DOHH2 (cell line): ENCODE measurements at regions not wholly inside any gene's neighbourhood (a gene's known extent, or its start where the extent isn't known, plus 50 kb on each side); places are given as distances from the start of the nearest gene placed in this dataset.

Source experiments
- H3F3A ChIP-seq: fragments of 200-600 bp; sonication (generic), shearing (Covaris generic); 2 replicates; pipeline ENCODE4 v1.6.0; 2016; ENCODE audit warnings: antibody characterized with exemption, mild to moderate bottlenecking; ENCODE audit not compliant: control insufficient read depth, insufficient read depth
- H3K27ac ChIP-seq: fragments of 200-600 bp; sonication (generic); 2 replicates; pipeline ENCODE4 v1.5.1; 2014; ENCODE audit warnings: low read depth, mild to moderate bottlenecking, low read length, moderate library complexity
- H3K27me3 ChIP-seq: fragments of 200-600 bp; sonication (generic); 2 replicates; pipeline ENCODE4 v1.6.1; 2014; ENCODE audit warnings: mild to moderate bottlenecking, low read length, mixed read lengths; ENCODE audit not compliant: control insufficient read depth
- H3K36me3 ChIP-seq: fragments of 200-600 bp; sonication (generic); 2 replicates; pipeline ENCODE4 v1.6.1; 2014; ENCODE audit warnings: mild to moderate bottlenecking, low read length, moderate library complexity, mixed read lengths; ENCODE audit not compliant: control insufficient read depth
- H3K4me1 ChIP-seq: fragments of 200-600 bp; sonication (generic); 2 replicates; pipeline ENCODE4 v1.6.1; 2014; ENCODE audit warnings: mild to moderate bottlenecking, low read length, mixed read lengths; ENCODE audit not compliant: control insufficient read depth
- H3K4me2 ChIP-seq: fragments of 200-600 bp; sonication (generic); 2 replicates; pipeline ENCODE4 v1.6.0; 2014; ENCODE audit warnings: mild to moderate bottlenecking, low read length, moderate library complexity
- H3K4me3 ChIP-seq: fragments of 200-600 bp; sonication (generic); 2 replicates; pipeline ENCODE4 v1.5.1; 2014; ENCODE audit warnings: mild to moderate bottlenecking, low read length, mixed read lengths
- H3K79me2 ChIP-seq: fragments of 200-600 bp; sonication (generic); 2 replicates; pipeline ENCODE4 v1.6.1; 2014; ENCODE audit warnings: mild to moderate bottlenecking, low read length, mixed read lengths; ENCODE audit not compliant: control insufficient read depth
- H3K9me2 ChIP-seq: fragments of 200-600 bp; sonication (generic); replicated peaks from 2 replicates; pipeline ENCODE4 v1.6.1; 2014; ENCODE audit warnings: mild to moderate bottlenecking, low read length, mixed read lengths; ENCODE audit not compliant: control insufficient read depth
- H3K9me3 ChIP-seq: fragments of 200-600 bp; sonication (generic); 2 replicates; pipeline ENCODE4 v1.6.1; 2014; ENCODE audit warnings: antibody characterized with exemption, low read length, mixed read lengths; ENCODE audit not compliant: control insufficient read depth, insufficient read depth
- H4K20me1 ChIP-seq: fragments of 200-600 bp; sonication (generic); 2 replicates; pipeline ENCODE4 v1.6.0; 2014; ENCODE audit warnings: low read depth, mild to moderate bottlenecking, antibody characterized with exemption, low read length, moderate library complexity; ENCODE audit not compliant: control insufficient read depth, insufficient read depth
- EZH2phosphoT487 ChIP-seq: fragments of 200-600 bp; sonication (generic); IDR thresholded peaks from 2 replicates; pipeline ENCODE4 v1.6.1; 2017; ENCODE audit warnings: borderline replicate concordance, mild to moderate bottlenecking, antibody characterized with exemption, low read length, moderate library complexity, mixed read lengths
- TF ChIP-seq, protein P1 (sequence below): fragments of 200-600 bp; sonication (generic); IDR thresholded peaks from one replicate; pipeline ENCODE4 v1.5.1; 2014; ENCODE audit warnings: antibody characterized with exemption, mild to moderate bottlenecking, low read depth, low read length; ENCODE audit not compliant: poor library complexity, severe bottlenecking

DNA sequence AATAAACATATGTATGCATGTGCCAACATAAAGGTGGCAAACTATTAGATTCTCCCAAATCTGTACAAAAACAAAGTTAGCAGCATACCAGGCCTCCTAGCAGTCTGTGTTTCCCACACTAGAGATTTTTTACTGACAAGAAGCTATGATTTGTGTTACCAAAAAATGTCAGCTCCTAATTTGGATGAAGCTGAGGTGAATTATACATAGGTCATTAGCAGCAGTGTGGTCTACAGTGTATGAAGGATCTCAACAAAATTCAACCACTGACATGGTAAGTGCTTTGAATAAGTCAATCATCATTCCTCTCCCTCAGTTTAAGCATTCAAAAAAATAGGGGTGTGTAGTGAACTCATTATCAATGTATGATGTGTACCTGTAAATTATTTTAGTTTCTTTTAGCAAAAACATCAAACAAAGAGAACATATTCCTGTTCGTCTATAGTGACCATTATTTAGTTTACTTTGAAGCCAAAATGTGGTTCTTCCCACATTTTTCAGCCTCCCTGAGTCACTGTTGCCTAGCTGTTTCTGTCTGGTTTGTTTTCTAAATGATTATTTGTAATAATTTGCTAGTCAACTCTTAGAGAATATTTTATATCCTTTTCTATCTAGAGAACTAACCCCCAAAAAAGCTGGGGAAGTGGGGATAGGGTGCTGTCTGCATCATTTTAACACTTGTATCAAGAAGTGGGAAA is 52.1 kb upstream of the RGMB start:
- H4K20me1 ChIP-seq, result no peaks in the 10 kb centered on the region
- H3K4me3 ChIP-seq, result no peak overlapping the region
- no peaks in the 10 kb centered on the region for H3K9me3 ChIP-seq
- H3K27ac ChIP-seq, result no peak overlapping the region
- H3K9me2 ChIP-seq, result no peaks in the 10 kb centered on the region
- no peaks in the 10 kb centered on the region for H3F3A ChIP-seq
- H3K79me2 ChIP-seq, result no peaks in the 10 kb centered on the region
- H3K36me3 ChIP-seq, result no peaks in the 10 kb centered on the region
- no peak for TF ChIP-seq EZH2phosphoT487
- TF ChIP-seq, protein P1, sequence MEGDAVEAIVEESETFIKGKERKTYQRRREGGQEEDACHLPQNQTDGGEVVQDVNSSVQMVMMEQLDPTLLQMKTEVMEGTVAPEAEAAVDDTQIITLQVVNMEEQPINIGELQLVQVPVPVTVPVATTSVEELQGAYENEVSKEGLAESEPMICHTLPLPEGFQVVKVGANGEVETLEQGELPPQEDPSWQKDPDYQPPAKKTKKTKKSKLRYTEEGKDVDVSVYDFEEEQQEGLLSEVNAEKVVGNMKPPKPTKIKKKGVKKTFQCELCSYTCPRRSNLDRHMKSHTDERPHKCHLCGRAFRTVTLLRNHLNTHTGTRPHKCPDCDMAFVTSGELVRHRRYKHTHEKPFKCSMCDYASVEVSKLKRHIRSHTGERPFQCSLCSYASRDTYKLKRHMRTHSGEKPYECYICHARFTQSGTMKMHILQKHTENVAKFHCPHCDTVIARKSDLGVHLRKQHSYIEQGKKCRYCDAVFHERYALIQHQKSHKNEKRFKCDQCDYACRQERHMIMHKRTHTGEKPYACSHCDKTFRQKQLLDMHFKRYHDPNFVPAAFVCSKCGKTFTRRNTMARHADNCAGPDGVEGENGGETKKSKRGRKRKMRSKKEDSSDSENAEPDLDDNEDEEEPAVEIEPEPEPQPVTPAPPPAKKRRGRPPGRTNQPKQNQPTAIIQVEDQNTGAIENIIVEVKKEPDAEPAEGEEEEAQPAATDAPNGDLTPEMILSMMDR, result no peak
- H3K4me1 ChIP-seq, result no peaks in the 10 kb centered on the region
- no peaks in the 10 kb centered on the region for H3K27me3 ChIP-seq
- no peak overlapping the region for H3K4me2 ChIP-seq

DNA sequence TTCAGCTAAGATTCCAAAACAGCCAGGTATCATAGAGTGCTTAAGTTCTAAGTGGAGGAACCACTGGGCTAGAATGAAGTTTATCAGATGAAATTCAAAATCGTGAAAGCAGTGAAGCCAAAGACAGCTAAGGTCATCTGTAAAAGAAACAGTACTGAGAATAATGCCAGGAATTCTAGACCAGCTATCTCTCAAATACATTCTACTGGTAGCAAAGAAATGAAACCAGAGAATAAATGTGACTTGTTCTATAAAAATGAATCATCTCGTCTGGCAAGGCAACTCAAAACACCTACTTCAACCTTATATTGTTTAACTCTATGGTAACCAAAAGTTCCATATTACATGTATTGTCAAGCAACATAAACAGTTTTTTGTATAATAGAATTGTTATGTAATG is 51.3 kb upstream of the RGMB start:
- H3K36me3 ChIP-seq, result no peaks in the 10 kb centered on the region
- H3K27me3 ChIP-seq, result no peaks in the 10 kb centered on the region
- H3K4me3 ChIP-seq, result no peak overlapping the region

DNA sequence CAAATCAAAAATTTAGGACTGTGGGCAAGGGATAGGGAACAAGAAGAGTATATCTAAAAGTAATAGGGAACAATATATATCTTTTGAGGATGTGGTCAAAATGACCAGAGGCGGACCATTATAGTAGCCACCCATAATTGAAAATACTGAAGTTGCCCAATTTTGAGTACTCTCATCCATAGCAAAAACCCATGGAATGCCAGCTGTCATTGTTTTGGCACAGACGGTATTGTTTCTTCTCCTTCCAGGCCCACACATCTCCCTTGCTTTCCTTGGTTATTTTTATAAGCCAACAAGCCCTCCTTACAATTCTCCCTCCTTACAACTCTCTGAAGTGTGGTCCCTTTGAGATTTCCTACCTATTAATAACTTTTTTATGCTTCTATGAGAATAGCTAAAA is 50.4 kb upstream of the RGMB start:
- Histone ChIP-seq H3F3A (no peaks in the 10 kb centered on the region), H3K79me2 (no peaks in the 10 kb centered on the region), H3K27me3 (no peaks in the 10 kb centered on the region), H4K20me1 (no peaks in the 10 kb centered on the region), H3K4me3 (no peak overlapping the region), H3K4me2 (no peak overlapping the region), H3K9me2 (no peaks in the 10 kb centered on the region), H3K9me3 (no peaks in the 10 kb centered on the region), H3K36me3 (no peaks in the 10 kb centered on the region), H3K4me1 (no peaks in the 10 kb centered on the region), H3K27ac (no peak overlapping the region)
- TF ChIP-seq, protein P1, result no peak
- no peak for TF ChIP-seq EZH2phosphoT487

More for the DNA sequence above, 51.3 kb upstream of the RGMB start:
- Histone ChIP-seq H3K9me2 (no peaks in the 10 kb centered on the region), H3K9me3 (no peaks in the 10 kb centered on the region), H3K79me2 (no peaks in the 10 kb centered on the region), H3K4me2 (no peak overlapping the region), H3F3A (no peaks in the 10 kb centered on the region), H4K20me1 (no peaks in the 10 kb centered on the region), H3K27ac (no peak overlapping the region), H3K4me1 (no peaks in the 10 kb centered on the region)
- no peak for TF ChIP-seq EZH2phosphoT487
- TF ChIP-seq, protein P1, result no peak
